Left renal cortex interstitium (tissue), 4 donors: ENCODE measurements at regions not wholly inside any gene's neighbourhood (a gene's known extent, or its start where the extent isn't known, plus 50 kb on each side); places are given as distances from the start of the nearest gene placed in this dataset.
"Not testable (repeated sequence)": the region's sequence is repeated elsewhere in the genome, so short reads cannot be mapped to it uniquely, and the experiment has no call there.

Experiments used
- DNase-seq, 4 donors: peaks; one replicate each; pipeline ENCODE4 v3.0.0-alpha.2; 2013; ENCODE audit warnings: low read depth in 4 of 4, low spot score in 2 of 4, missing footprints in 1 of 4

GRCh38 chr5:44565360-44565759 is 176.1 kb upstream of the FGF10 start:
- no peak for DNase-seq

- DNase-seq: no peak
These were observed 157.1 kb upstream of the FGF10 start for GRCh38 chr5:44546286-44546685.

- no peak for DNase-seq
These were observed 154.3 kb upstream of the FGF10 start for GRCh38 chr5:44543511-44543910.

GRCh38 chr5:44542470-44542869 is 153.2 kb upstream of the FGF10 start:
- DNase-seq: no peak

GRCh38 chr5:44539602-44539919 is 150.3 kb upstream of the FGF10 start:
- no peak for DNase-seq

- no peak for DNase-seq
These were observed 149.8 kb upstream of the FGF10 start for GRCh38 chr5:44538797-44539601.

- peak in 2 of 4 donors; percentile 3 to 9 for DNase-seq
These were observed 147.5 kb upstream of the FGF10 start for GRCh38 chr5:44536650-44537260.

GRCh38 chr5:44535621-44536020 is 146.4 kb upstream of the FGF10 start:
- no peak for DNase-seq

GRCh38 chr5:44532981-44533380 is 143.8 kb upstream of the FGF10 start:
- DNase-seq: no peak

GRCh38 chr5:44531756-44532155 is 142.5 kb upstream of the FGF10 start:
- not testable (repeated sequence) for DNase-seq

- not testable (repeated sequence) for DNase-seq
These were observed 141.6 kb upstream of the FGF10 start for GRCh38 chr5:44530783-44531182.

GRCh38 chr5:44511596-44511995 is 122.4 kb upstream of the FGF10 start:
- DNase-seq: no peak

GRCh38 chr5:44506561-44506960 is 117.3 kb upstream of the FGF10 start:
- peak in 2 of 4 donors; percentile 46 to 55 for DNase-seq

- DNase-seq: no peak
These were observed 110.2 kb upstream of the FGF10 start for GRCh38 chr5:44499381-44499780.

GRCh38 chr5:44497606-44498005 is 108.4 kb upstream of the FGF10 start:
- no peak for DNase-seq

- no peak for DNase-seq
These were observed 106.1 kb upstream of the FGF10 start for GRCh38 chr5:44495280-44495679.

GRCh38 chr5:44489759-44490158 is 100.5 kb upstream of the FGF10 start:
- no peak for DNase-seq

GRCh38 chr5:44486591-44486990 is 97.4 kb upstream of the FGF10 start:
- no peak for DNase-seq

GRCh38 chr5:44454002-44454401 is 64.8 kb upstream of the FGF10 start:
- no peak for DNase-seq

GRCh38 chr5:44446399-44446798 is 57.2 kb upstream of the FGF10 start:
- DNase-seq: no peak

GRCh38 chr5:44443172-44443571 is 54.0 kb upstream of the FGF10 start:
- no peak for DNase-seq

- DNase-seq: no peak
These were observed 52.2 kb upstream of the FGF10 start for GRCh38 chr5:44441460-44441859.
